ENCODE measurements at regions not wholly inside any gene's neighbourhood (a gene's known extent, or its start where the extent isn't known, plus 50 kb on each side); places are given as distances from the start of the nearest gene placed in this dataset.
A peak's percentile ranks its signal among the peaks of the same experiment; 100 is the strongest.

GRCh38 chr12:65602253-65602609 is 222.1 kb upstream of the HMGA2 start (continued):
- TF ChIP-seq ELF1 (IDR thresholded peaks at IDR 0.05; ENCODE audit: borderline replicate concordance, low read depth): no peak
- TF ChIP-seq SP1 (IDR thresholded peaks at IDR 0.05; ENCODE audit: low read depth): no peak
- no peak for TF ChIP-seq EZH2phosphoT487 (IDR thresholded peaks at IDR 0.05; ENCODE audit: borderline replicate concordance)
- no peak for TF ChIP-seq YY1 (IDR thresholded peaks at IDR 0.05; ENCODE audit: extremely low read depth, insufficient replicate concordance, low read depth, low read length)

GRCh38 chr12:65602610-65603295 is 221.5 kb upstream of the HMGA2 start:
- Histone ChIP-seq H3K9me3 (ENCODE audit: control insufficient read depth in 1 of 2, insufficient read depth in 1 of 2, low read depth in 1 of 2, low read length in 2 of 2) (peaks cover 0 to under 1% of the 10 kb centered on the region in 2 experiments; a peak in 1 of 4 replicates), H3K27me3 (ENCODE audit: insufficient read depth, low read length) (no peaks in the 10 kb centered on the region), H4K20me1 (ENCODE audit: insufficient read depth) (no peaks in the 10 kb centered on the region), H3K4me3 (replicated peaks in 1 of 2; ENCODE audit: low read depth in 1 of 2, low read length in 2 of 2) (peak overlapping the region; percentile 45 to 54), H3K4me1 (ENCODE audit: control insufficient read depth in 1 of 2, insufficient read depth in 2 of 2, low read length in 2 of 2) (peaks cover 59 to 80% of the 10 kb centered on the region in 2 experiments), H2AFZ (ENCODE audit: low read depth, low read length, poor library complexity, severe bottlenecking) (no peak overlapping the region), H3K9me2 (ENCODE audit: insufficient read depth) (no peaks in the 10 kb centered on the region), H3K9ac (ENCODE audit: low read length) (peak overlapping the region; percentile 70), H3K36me3 (ENCODE audit: control insufficient read depth in 1 of 2, insufficient read depth in 2 of 2, low read length in 2 of 2) (peaks cover 0 to 32% of the 10 kb centered on the region in 2 experiments; a peak in 2 of 4 replicates), H3K4me2 (ENCODE audit: low read length) (peak overlapping the region; percentile 78), H3K27ac (ENCODE audit: low read depth, low read length) (peak overlapping the region; percentile 94), H3K79me2 (ENCODE audit: insufficient read depth, low read length) (peaks cover 23% of the 10 kb centered on the region)
- POLR2A ChIA-PET: interaction anchor here (0.6 to 2.6 kb wide), 27 partner anchors 9 to 339 kb away, joined by 3 to 17 read pairs (median 3); partner anchors contain the start of gene HMGA2
- ATAC-seq: peak; percentile 84
- CTCF ChIA-PET: interaction anchor here (0.6 to 2.0 kb wide), 39 partner anchors 9 to 483 kb away, joined by 3 to 12 read pairs (median 4); no protein-coding TSS in a partner anchor
- peak; percentile 94 for DNase-seq (ENCODE audit: low read depth, low spot score)
- RAD21 ChIA-PET (ENCODE audit: low non-redundant PET in 1 of 2, low total read pairs in 2 of 2, uncharacterized antibody in 2 of 2, unreplicated experiment in 2 of 2): interaction anchor here (0.6 to 1.7 kb wide), 7 partner anchors 46 to 71 kb away, joined by 3 to 9 read pairs (median 3); no protein-coding TSS in a partner anchor
- TSS peak; percentile 75 for BruUV-seq (replicated peaks)
- intact Hi-C loops (cut with micrococcal nuclease): loop anchor here (1.0 to 5.0 kb wide), 11 partner anchors 28 to 485 kb away; partner anchors contain the start of gene HMGA2
- TF ChIP-seq TCF7L2 (IDR thresholded peaks at IDR 0.05; ENCODE audit: borderline replicate concordance, extremely low read depth, insufficient read depth, insufficient read length): peak; percentile 10
- TF ChIP-seq ZFX (IDR thresholded peaks at IDR 0.05): no peak
- TF ChIP-seq FOSL1 (IDR thresholded peaks at IDR 0.05; ENCODE audit: low read depth): no peak
- TF ChIP-seq MAX (IDR thresholded peaks at IDR 0.05): peak; percentile 8; the same call in 1 of the 2 replicates
- TF ChIP-seq SP1 (IDR thresholded peaks at IDR 0.05; ENCODE audit: low read depth): peak; percentile 75
- TF ChIP-seq ZBTB33 (IDR thresholded peaks at IDR 0.05; ENCODE audit: extremely low read depth, insufficient replicate concordance, low read length): no peak
- peak; percentile 85 for TF ChIP-seq POLR2AphosphoS5 (IDR thresholded peaks at IDR 0.05; ENCODE audit: low read depth, low read length)
- no peak for TF ChIP-seq ELF1 (IDR thresholded peaks at IDR 0.05; ENCODE audit: borderline replicate concordance, low read depth)
- no peak for TF ChIP-seq ZNF274 (IDR thresholded peaks at IDR 0.05; ENCODE audit: low read depth, low read length)
- TF ChIP-seq SIN3A (IDR thresholded peaks at IDR 0.05; ENCODE audit: low read depth): peak; percentile 34; the same call in 1 of the 2 replicates
- peak; percentile 78 to 86 (median 85) for TF ChIP-seq CTCF (IDR thresholded peaks at IDR 0.05 in 2 of 3, conservative IDR thresholded peaks at IDR 0.05 in 1 of 3; ENCODE audit: borderline replicate concordance in 1 of 3, insufficient read depth in 1 of 3, low read depth in 2 of 3, low read length in 2 of 3)
- no peak for TF ChIP-seq EZH2phosphoT487 (IDR thresholded peaks at IDR 0.05; ENCODE audit: borderline replicate concordance)
- peak; percentile 93 for TF ChIP-seq RAD21 (IDR thresholded peaks at IDR 0.05; ENCODE audit: low read depth)
- no peak for TF ChIP-seq EZH2 (IDR thresholded peaks at IDR 0.05)
- TF ChIP-seq ATF3 (IDR thresholded peaks at IDR 0.05): no peak
- no peak for TF ChIP-seq POLR2A (IDR thresholded peaks at IDR 0.05; ENCODE audit: borderline replicate concordance, extremely low read depth, insufficient read depth, insufficient read length)
- peak; percentile 41; the same call in 1 of the 2 replicates for TF ChIP-seq CEBPB (IDR thresholded peaks at IDR 0.05; ENCODE audit: low read depth)
- peak; percentile 48; the same call in 1 of the 2 replicates for TF ChIP-seq JUND (IDR thresholded peaks at IDR 0.05)
- peak; percentile 48; the same call in 1 of the 2 replicates for TF ChIP-seq CBX3 (IDR thresholded peaks at IDR 0.05; ENCODE audit: low read depth)
- TF ChIP-seq YY1 (IDR thresholded peaks at IDR 0.05; ENCODE audit: extremely low read depth, insufficient replicate concordance, low read depth, low read length): peak; percentile 85

All from HCT116 (cell line).